ENCODE measurements at regions not wholly inside any gene's neighbourhood (a gene's known extent, or its start where the extent isn't known, plus 50 kb on each side); places are given as distances from the start of the nearest gene placed in this dataset.

DNA sequence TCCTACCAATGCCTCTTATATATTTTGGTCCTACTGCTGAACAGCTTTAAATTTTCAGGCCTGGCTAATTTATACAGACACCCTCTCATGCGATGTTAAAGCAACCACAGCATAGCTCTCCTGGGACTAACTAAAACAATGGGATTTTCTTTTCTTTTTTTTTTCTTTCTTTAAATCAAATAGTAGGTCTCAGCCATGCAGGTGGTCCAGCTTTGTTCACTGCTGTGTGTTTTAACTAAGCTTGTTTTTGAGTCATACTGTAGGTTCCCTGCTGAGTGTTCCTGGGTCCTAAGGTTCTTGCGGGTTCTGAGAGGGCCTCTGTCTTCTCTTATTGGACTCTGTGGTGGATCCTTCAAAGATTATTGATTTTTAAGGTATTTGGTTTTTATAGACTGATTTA lies 113.1 kb upstream of the SORCS1 start:
- H3K36me3 ChIP-seq (ENCODE audit: control insufficient read depth, insufficient read depth, low read length) = no peaks in the 10 kb centered on the region
- TF ChIP-seq, protein P1, sequence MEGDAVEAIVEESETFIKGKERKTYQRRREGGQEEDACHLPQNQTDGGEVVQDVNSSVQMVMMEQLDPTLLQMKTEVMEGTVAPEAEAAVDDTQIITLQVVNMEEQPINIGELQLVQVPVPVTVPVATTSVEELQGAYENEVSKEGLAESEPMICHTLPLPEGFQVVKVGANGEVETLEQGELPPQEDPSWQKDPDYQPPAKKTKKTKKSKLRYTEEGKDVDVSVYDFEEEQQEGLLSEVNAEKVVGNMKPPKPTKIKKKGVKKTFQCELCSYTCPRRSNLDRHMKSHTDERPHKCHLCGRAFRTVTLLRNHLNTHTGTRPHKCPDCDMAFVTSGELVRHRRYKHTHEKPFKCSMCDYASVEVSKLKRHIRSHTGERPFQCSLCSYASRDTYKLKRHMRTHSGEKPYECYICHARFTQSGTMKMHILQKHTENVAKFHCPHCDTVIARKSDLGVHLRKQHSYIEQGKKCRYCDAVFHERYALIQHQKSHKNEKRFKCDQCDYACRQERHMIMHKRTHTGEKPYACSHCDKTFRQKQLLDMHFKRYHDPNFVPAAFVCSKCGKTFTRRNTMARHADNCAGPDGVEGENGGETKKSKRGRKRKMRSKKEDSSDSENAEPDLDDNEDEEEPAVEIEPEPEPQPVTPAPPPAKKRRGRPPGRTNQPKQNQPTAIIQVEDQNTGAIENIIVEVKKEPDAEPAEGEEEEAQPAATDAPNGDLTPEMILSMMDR (IDR thresholded peaks at IDR 0.05; ENCODE audit: insufficient read depth, low read length, poor library complexity, severe bottlenecking) = no peak
- no peak overlapping the region for H3K4me3 ChIP-seq (replicated peaks; ENCODE audit: low read depth, low read length)
- no peaks in the 10 kb centered on the region for H3K27me3 ChIP-seq (replicated peaks; ENCODE audit: control insufficient read depth, insufficient read depth, low read length)
- no peak for DNase-seq (ENCODE audit: extremely low read depth, insufficient read length)

DNA sequence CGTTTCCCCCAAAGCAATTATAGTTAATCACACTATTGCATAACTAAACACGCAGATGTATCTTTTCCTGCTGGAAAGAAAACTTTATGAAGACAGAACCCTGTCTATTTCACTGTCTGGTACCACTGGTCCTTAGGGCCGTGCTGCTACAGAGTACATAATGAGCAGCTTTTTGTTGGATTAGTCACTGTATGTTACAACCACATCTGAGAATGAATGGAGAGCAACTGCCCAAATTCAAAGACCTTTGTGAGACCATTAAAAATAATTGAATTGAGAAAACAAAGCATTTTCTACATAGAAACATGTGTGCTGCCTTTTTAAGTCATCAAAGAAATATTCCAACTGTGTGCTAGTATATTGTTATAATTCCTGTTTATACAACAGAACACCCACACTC lies 111.3 kb upstream of the SORCS1 start:
- Histone ChIP-seq H3K27me3 (replicated peaks; ENCODE audit: control insufficient read depth, insufficient read depth, low read length) (no peaks in the 10 kb centered on the region), H3K4me3 (replicated peaks; ENCODE audit: low read depth, low read length) (no peak overlapping the region), H3K36me3 (ENCODE audit: control insufficient read depth, insufficient read depth, low read length) (no peaks in the 10 kb centered on the region)
- TF ChIP-seq, protein P1 (IDR thresholded peaks at IDR 0.05; ENCODE audit: insufficient read depth, low read length, poor library complexity, severe bottlenecking) = no peak
- DNase-seq (ENCODE audit: extremely low read depth, insufficient read length) = no peak

DNA sequence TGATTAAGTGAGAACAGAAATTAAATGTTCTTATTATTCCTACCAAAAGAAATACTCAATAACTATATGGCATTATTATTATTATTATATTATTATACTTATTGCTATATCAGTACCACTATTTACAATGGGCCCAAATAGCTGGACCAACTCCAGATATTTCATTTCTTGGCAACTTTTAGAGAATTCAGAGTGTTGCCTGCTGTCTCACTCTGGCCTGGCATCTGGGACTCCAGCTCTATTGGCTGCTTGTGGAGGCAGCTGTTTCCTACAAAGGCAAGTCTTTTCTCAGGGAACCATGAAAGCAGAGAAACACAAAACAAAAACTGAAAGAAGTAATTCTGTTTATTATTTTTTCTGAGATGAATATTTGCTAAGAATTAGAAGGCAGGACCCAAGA lies 105.1 kb upstream of the SORCS1 start:
- no peak for DNase-seq (ENCODE audit: extremely low read depth, insufficient read length)
- Histone ChIP-seq H3K4me3 (replicated peaks; ENCODE audit: low read depth, low read length) (no peak overlapping the region), H3K36me3 (ENCODE audit: control insufficient read depth, insufficient read depth, low read length) (no peaks in the 10 kb centered on the region), H3K27me3 (replicated peaks; ENCODE audit: control insufficient read depth, insufficient read depth, low read length) (no peaks in the 10 kb centered on the region)
- TF ChIP-seq, protein P1 (IDR thresholded peaks at IDR 0.05; ENCODE audit: insufficient read depth, low read length, poor library complexity, severe bottlenecking) = no peak

DNA sequence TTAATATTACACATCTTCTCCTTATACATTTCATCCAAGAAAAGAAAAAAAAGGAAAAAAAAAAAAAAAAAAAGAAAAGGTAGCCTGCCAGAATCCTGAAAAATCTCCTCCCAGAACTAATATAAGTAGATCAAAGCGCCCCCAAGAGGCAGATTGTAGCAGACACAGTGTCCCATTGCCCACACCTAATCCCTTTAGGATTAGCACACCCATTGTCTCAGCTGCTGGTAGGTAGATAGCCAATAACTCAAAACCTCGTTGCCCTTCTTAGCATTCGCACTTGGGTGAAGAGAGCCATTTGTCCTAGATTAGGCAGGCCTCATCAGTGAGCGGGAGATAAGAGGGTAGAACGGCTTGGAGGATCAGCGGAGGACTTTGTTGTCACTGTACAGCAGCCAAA lies 100.2 kb upstream of the SORCS1 start:
- no peak for DNase-seq (ENCODE audit: extremely low read depth, insufficient read length)
- TF ChIP-seq, protein P1 (IDR thresholded peaks at IDR 0.05; ENCODE audit: insufficient read depth, low read length, poor library complexity, severe bottlenecking) = peak; percentile 27
- H3K36me3 ChIP-seq (ENCODE audit: control insufficient read depth, insufficient read depth, low read length) = no peaks in the 10 kb centered on the region
- no peaks in the 10 kb centered on the region for H3K27me3 ChIP-seq (replicated peaks; ENCODE audit: control insufficient read depth, insufficient read depth, low read length)
- no peak overlapping the region for H3K4me3 ChIP-seq (replicated peaks; ENCODE audit: low read depth, low read length)

DNA sequence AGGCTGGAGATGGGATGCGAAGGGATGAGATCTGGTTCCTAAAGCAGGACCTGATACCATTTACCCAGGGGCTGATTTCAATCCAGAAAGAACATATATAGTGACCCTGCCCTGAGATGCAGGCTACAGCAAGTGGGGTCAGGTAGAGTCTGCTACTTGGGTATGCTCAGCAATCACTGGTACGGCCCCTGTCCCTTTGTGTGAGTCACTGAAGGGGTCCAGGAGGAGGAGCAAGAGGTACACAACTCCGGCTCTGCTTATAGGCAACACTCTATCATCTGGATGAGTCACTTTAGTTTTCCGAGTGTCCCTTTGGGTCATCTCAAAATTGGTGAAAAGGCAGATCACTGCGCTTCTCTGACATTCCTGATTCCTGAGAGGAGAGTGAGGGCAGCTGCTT lies 79.6 kb upstream of the SORCS1 start:
- TF ChIP-seq, protein P1 (IDR thresholded peaks at IDR 0.05; ENCODE audit: insufficient read depth, low read length, poor library complexity, severe bottlenecking) = no peak
- no peak overlapping the region for H3K4me3 ChIP-seq (replicated peaks; ENCODE audit: low read depth, low read length)
- H3K36me3 ChIP-seq (ENCODE audit: control insufficient read depth, insufficient read depth, low read length) = no peaks in the 10 kb centered on the region
- no peak for DNase-seq (ENCODE audit: extremely low read depth, insufficient read length)
- H3K27me3 ChIP-seq (replicated peaks; ENCODE audit: control insufficient read depth, insufficient read depth, low read length) = no peaks in the 10 kb centered on the region

DNA sequence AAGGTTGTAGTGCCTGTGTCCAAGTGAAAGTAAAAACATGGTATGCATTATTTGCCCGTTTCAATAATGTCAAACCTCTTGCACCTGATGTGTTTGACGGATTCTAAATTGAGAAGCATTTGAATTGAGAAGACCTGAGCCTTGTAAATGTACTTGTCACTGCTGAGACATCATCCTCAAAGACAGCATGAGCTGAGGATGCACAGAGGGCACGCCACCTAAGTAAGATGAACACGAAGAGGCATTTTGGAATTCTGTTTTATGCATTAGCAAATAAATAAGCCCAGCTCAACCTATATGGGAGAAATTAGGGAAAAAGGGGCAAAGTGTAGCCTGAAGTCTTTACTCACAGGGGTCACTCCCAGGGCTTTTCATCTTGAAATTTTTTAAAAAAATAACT lies 73.8 kb upstream of the SORCS1 start:
- no peak for DNase-seq (ENCODE audit: extremely low read depth, insufficient read length)
- H3K4me3 ChIP-seq (replicated peaks; ENCODE audit: low read depth, low read length) = no peak overlapping the region
- no peaks in the 10 kb centered on the region for H3K36me3 ChIP-seq (ENCODE audit: control insufficient read depth, insufficient read depth, low read length)
- TF ChIP-seq, protein P1 (IDR thresholded peaks at IDR 0.05; ENCODE audit: insufficient read depth, low read length, poor library complexity, severe bottlenecking) = no peak
- no peaks in the 10 kb centered on the region for H3K27me3 ChIP-seq (replicated peaks; ENCODE audit: control insufficient read depth, insufficient read depth, low read length)

All from GM06990 (cell line).